Retinal pigment epithelial cell (primary cell): ENCODE measurements at regions not wholly inside any gene's neighbourhood (a gene's known extent, or its start where the extent isn't known, plus 50 kb on each side); places are given as distances from the start of the nearest gene placed in this dataset.
"Not testable (repeated sequence)": the region's sequence is repeated elsewhere in the genome, so short reads cannot be mapped to it uniquely, and the experiment has no call there.

Experiments used
- DNase-seq: peaks from one replicate; pipeline ENCODE4 v3.0.0-alpha.2; 2010; ENCODE audit warnings: low read depth
- H3K4me3 ChIP-seq: 2 replicates; pipeline ENCODE4 v1.5.1; 2011; ENCODE audit warnings: mild to moderate bottlenecking, low read length, control low read depth, moderate library complexity
- CTCF ChIP-seq: conservative IDR thresholded peaks from 2 replicates; pipeline ENCODE4 v1.5.1; 2011; ENCODE audit warnings: low read depth, low read length, control low read depth, inconsistent platforms

GRCh38 chr1:30133414-30134055 is 589.9 kb downstream of the MATN1 start:
- no peak overlapping the region for H3K4me3 ChIP-seq
- no peak for TF ChIP-seq CTCF
- DNase-seq = no peak

GRCh38 chr1:30132602-30133286 is 590.6 kb downstream of the MATN1 start:
- TF ChIP-seq CTCF = no peak
- H3K4me3 ChIP-seq = no peak overlapping the region
- DNase-seq = no peak

- DNase-seq, H3K4me3 ChIP-seq: not testable (repeated sequence)
Observed at GRCh38 chr1:30130566-30130965, 592.8 kb downstream of the MATN1 start.

GRCh38 chr1:30130099-30130498 is 593.3 kb downstream of the MATN1 start:
- no peak for TF ChIP-seq CTCF
- no peak for DNase-seq
- no peak overlapping the region for H3K4me3 ChIP-seq

GRCh38 chr1:30129421-30130055 is 593.8 kb downstream of the MATN1 start:
- TF ChIP-seq CTCF = no peak
- H3K4me3 ChIP-seq = no peak overlapping the region
- DNase-seq = no peak

GRCh38 chr1:30129001-30129408 is 594.4 kb downstream of the MATN1 start:
- no peak overlapping the region for H3K4me3 ChIP-seq
- no peak for DNase-seq
- no peak for TF ChIP-seq CTCF

GRCh38 chr1:30126848-30127247 is 596.5 kb downstream of the MATN1 start:
- no peak overlapping the region for H3K4me3 ChIP-seq
- no peak for TF ChIP-seq CTCF
- DNase-seq = no peak
